Pancreas (tissue), 10 donors: ENCODE measurements at regions not wholly inside any gene's neighbourhood (a gene's known extent, or its start where the extent isn't known, plus 50 kb on each side); places are given as distances from the start of the nearest gene placed in this dataset.

Source experiments
- ATAC-seq, 4 donors: fragments of 200-7000 bp; cut with Tn5 transposase; one replicate each; pipeline versions ENCODE4 v1.8.0 to v1.9.1; 2020; ENCODE audit warnings: mild to moderate bottlenecking in 4 of 4, moderate library complexity in 4 of 4
- DNase-seq, 6 donors: peaks; one replicate each; pipeline ENCODE4 v3.0.0-alpha.2; 2020
- FAIRE-seq: peaks from 2 replicates; lab custom pipeline; 2012; peaks lifted over from hg19 to GRCh38; lab: Jason Lieb, UNC
- H3K27ac ChIP-seq, 4 donors: fragments of 200-600 bp; sonication (generic); 1 replicate in 3 of 4; 2 replicates in 1 of 4; pipeline versions ENCODE4 v1.5.0 to v1.8.0; 2020
- H3K27me3 ChIP-seq, 4 donors: fragments of 200-600 bp; one replicate each; pipeline ENCODE4 v1.8.0; 2021
- H3K36me3 ChIP-seq, 3 donors: fragments of 200-600 bp; sonication (generic) in 1 of 3; one replicate each; pipeline versions ENCODE4 v1.5.0 to v1.8.0; 2020 to 2021
- H3K4me1 ChIP-seq, 3 donors: fragments of 200-600 bp; one replicate each; pipeline ENCODE4 v1.8.0; 2021
- H3K4me3 ChIP-seq, 4 donors: fragments of 200-600 bp; sonication (generic) in 2 of 4; one replicate each; pipeline versions ENCODE4 v1.5.0 to v1.8.0; 2020 to 2021
- H3K9me3 ChIP-seq, 4 donors: fragments of 200-600 bp; one replicate each; pipeline ENCODE4 v1.8.0; 2021
- WGBS, 2 donors: extraction: QIAGEN DNeasy Blood & Tissue Kit; methylation state at CpG; one replicate each; pipeline ENCODE4 v1.1.7; 2013; 5-methylcytosine and 5-hydroxymethylcytosine counted together
- intact Hi-C, 3 donors: fragments of 100-400 bp; cut with DNase I; formaldehyde crosslinking; loops; one replicate each; pipeline versions ENCODE4 v1.11.1 to v1.14.2; 2022
- TF ChIP-seq, protein P1 (sequence below), 4 donors: fragments of 200-600 bp; sonication (generic) in 3 of 4; IDR thresholded peaks; one replicate each; pipeline versions ENCODE4 v1.5.0 to v1.8.0; 2021; ENCODE audit warnings: antibody characterized with exemption in 4 of 4
- donor health status: healthy with polysubstance abuse.
- donor health status: DM: no; HTN: no; CAD: no; lungs with moderate emphysema.
- donor health status: DM: no; HTN: no; CAD: no.
- donor health status: control.
- donor health status: control.
- donor health status: Bipolar disorder and iron deficiency.
- donor health status: DM: yes; HTN: yes; CAD: no.
- donor health status: DM: no; HTN: no; CAD: no.
- donor health status: DM: no; HTN: no; CAD: no.
- donor health status: DM: yes; HTN: yes; CAD: no.

DNA sequence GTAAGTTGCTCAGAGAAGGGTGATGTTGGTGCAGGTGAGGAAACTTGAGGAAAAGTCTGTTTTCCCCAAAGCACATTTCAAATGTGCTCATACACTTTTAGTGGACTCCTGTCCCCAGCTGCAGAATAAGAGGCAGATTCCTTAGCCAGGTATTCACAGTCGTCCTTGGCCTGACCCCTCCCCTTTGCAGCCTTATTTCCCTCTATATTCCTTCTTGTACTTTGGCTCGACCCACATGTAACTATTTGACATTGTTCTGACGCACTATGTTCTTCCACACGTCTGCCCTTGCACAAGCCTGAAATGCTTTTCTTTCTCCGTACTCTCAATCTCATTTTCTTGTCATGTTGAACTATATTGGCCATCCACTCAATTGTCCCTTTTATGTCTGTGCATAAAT lies 498.4 kb upstream of the USP24 start:
- FAIRE-seq (no peak), ATAC-seq (no peak), DNase-seq (no peak)
- Histone ChIP-seq H3K4me1 (peaks cover 0 to 3% (median 0%) of the 10 kb centered on the region in 3 donors), H3K36me3 (no peaks in the 10 kb centered on the region), H3K9me3 (no peaks in the 10 kb centered on the region), H3K4me3 (no peak overlapping the region), H3K27me3 (no peaks in the 10 kb centered on the region), H3K27ac (no peak overlapping the region)
- 79 to 82% methylated on average over 5 of the region's 5 CpGs for WGBS, 2 donors
- TF ChIP-seq, protein P1, sequence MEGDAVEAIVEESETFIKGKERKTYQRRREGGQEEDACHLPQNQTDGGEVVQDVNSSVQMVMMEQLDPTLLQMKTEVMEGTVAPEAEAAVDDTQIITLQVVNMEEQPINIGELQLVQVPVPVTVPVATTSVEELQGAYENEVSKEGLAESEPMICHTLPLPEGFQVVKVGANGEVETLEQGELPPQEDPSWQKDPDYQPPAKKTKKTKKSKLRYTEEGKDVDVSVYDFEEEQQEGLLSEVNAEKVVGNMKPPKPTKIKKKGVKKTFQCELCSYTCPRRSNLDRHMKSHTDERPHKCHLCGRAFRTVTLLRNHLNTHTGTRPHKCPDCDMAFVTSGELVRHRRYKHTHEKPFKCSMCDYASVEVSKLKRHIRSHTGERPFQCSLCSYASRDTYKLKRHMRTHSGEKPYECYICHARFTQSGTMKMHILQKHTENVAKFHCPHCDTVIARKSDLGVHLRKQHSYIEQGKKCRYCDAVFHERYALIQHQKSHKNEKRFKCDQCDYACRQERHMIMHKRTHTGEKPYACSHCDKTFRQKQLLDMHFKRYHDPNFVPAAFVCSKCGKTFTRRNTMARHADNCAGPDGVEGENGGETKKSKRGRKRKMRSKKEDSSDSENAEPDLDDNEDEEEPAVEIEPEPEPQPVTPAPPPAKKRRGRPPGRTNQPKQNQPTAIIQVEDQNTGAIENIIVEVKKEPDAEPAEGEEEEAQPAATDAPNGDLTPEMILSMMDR (IDR thresholded peaks at IDR 0.05), result no peak
- intact Hi-C loops, result no loop called here

DNA sequence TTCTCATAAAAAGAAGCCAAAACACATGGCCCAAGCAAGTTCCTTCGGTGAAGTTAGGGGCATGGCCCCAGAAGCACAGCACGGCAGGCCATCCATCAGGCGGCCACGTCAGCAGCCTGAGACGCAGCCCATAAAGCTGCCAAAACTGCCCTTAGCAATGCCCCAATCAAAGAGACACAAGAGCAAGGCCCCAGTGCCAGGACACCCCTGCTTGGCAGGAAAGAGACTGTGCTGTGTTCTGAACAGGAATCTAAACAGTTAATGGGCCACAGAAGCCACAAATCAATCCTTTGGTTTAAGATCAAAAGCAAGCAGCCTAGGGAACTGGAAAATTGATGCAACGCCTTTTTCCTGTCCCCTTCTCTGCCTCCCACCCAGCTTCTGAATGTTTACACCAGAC lies 497.0 kb upstream of the USP24 start:
- no peak for ATAC-seq
- intact Hi-C loops, result no loop called here

GRCh38 chr1:55708781-55709180 lies 493.6 kb upstream of the USP24 start:
- DNase-seq (no peak), ATAC-seq (no peak), FAIRE-seq (no peak)
- no peaks in the 10 kb centered on the region for H3K9me3 ChIP-seq
- intact Hi-C loops, result no loop called here
- TF ChIP-seq, protein P1 (IDR thresholded peaks at IDR 0.05), result no peak
- H3K27me3 ChIP-seq, result no peaks in the 10 kb centered on the region
- H3K4me1 ChIP-seq, result no peaks in the 10 kb centered on the region
- no peaks in the 10 kb centered on the region for H3K36me3 ChIP-seq
- H3K27ac ChIP-seq, result no peak overlapping the region
- no peak overlapping the region for H3K4me3 ChIP-seq
- 85 to 92% methylated on average over 3 of the region's 3 CpGs for WGBS, 2 donors

More for the DNA sequence above, 497.0 kb upstream of the USP24 start:
- no peaks in the 10 kb centered on the region for H3K9me3 ChIP-seq
- no peak overlapping the region for H3K27ac ChIP-seq
- TF ChIP-seq, protein P1 (IDR thresholded peaks at IDR 0.05), result no peak
- DNase-seq (no peak), FAIRE-seq (no peak)
- 84 to 88% methylated on average over 6 of the region's 6 CpGs for WGBS, 2 donors
- no peaks in the 10 kb centered on the region for H3K4me1 ChIP-seq
- no peaks in the 10 kb centered on the region for H3K36me3 ChIP-seq
- H3K27me3 ChIP-seq, result no peaks in the 10 kb centered on the region
- no peak overlapping the region for H3K4me3 ChIP-seq

GRCh38 chr1:55707846-55708245 lies 492.7 kb upstream of the USP24 start:
- Histone ChIP-seq H3K4me1 (no peaks in the 10 kb centered on the region), H3K27me3 (no peaks in the 10 kb centered on the region), H3K9me3 (no peaks in the 10 kb centered on the region), H3K4me3 (no peak overlapping the region), H3K27ac (no peak overlapping the region), H3K36me3 (no peaks in the 10 kb centered on the region)
- FAIRE-seq (no peak), ATAC-seq (no peak), DNase-seq (no peak)
- intact Hi-C loops, result no loop called here
- 90 to 91% methylated on average over 2 of the region's 2 CpGs for WGBS, 2 donors
- TF ChIP-seq, protein P1 (IDR thresholded peaks at IDR 0.05), result no peak

GRCh38 chr1:55707196-55707595 lies 492.0 kb upstream of the USP24 start:
- TF ChIP-seq, protein P1 (IDR thresholded peaks at IDR 0.05), result no peak
- ATAC-seq (no peak), FAIRE-seq (no peak)

More at GRCh38 chr1:55707196-55707595, 492.0 kb upstream of the USP24 start:
- Histone ChIP-seq H3K4me1 (no peaks in the 10 kb centered on the region), H3K4me3 (no peak overlapping the region), H3K27me3 (no peaks in the 10 kb centered on the region), H3K36me3 (no peaks in the 10 kb centered on the region), H3K27ac (no peak overlapping the region), H3K9me3 (no peaks in the 10 kb centered on the region)
- no peak for DNase-seq
- intact Hi-C loops, result no loop called here
